SU-DHL-6 (cell line): ENCODE measurements at regions not wholly inside any gene's neighbourhood (a gene's known extent, or its start where the extent isn't known, plus 50 kb on each side); places are given as distances from the start of the nearest gene placed in this dataset.

ENCODE experiments used
- EZH2phosphoT487 ChIP-seq: fragments of 200-600 bp; sonication (generic), shearing (Covaris generic); conservative IDR thresholded peaks from 2 replicates; pipeline ENCODE4 v1.6.1; 2018; ENCODE audit warnings: mild to moderate bottlenecking, antibody characterized with exemption, low read length, moderate library complexity, mixed read lengths
- TF ChIP-seq, protein P1 (sequence below): fragments of 200-600 bp; sonication (generic); IDR thresholded peaks from one replicate; pipeline ENCODE4 v1.5.1; 2017; ENCODE audit warnings: antibody characterized with exemption, mild to moderate bottlenecking, low read length, moderate library complexity; ENCODE audit not compliant: insufficient read depth, poor library complexity, severe bottlenecking

DNA sequence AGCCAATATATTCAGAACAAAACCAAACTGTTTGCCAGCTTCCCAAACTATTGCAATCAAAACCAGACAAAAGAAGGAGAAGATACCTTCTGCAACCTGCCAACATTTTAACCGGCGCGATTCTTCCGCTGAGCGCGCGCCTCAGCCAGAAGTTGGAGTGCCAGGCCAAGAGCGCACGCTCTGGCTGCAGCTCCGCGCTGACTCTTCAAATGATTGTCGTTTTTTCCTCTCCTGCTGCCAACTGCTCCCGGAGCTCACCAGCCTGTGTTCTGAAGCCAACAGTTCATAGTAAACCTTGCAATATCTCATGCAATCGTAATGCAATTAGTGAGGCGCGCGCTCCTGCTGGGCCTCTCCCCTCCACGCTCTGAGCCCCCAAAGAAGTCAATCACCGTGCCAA lies 259.7 kb upstream of the MGMT start:
- TF ChIP-seq, protein P1, sequence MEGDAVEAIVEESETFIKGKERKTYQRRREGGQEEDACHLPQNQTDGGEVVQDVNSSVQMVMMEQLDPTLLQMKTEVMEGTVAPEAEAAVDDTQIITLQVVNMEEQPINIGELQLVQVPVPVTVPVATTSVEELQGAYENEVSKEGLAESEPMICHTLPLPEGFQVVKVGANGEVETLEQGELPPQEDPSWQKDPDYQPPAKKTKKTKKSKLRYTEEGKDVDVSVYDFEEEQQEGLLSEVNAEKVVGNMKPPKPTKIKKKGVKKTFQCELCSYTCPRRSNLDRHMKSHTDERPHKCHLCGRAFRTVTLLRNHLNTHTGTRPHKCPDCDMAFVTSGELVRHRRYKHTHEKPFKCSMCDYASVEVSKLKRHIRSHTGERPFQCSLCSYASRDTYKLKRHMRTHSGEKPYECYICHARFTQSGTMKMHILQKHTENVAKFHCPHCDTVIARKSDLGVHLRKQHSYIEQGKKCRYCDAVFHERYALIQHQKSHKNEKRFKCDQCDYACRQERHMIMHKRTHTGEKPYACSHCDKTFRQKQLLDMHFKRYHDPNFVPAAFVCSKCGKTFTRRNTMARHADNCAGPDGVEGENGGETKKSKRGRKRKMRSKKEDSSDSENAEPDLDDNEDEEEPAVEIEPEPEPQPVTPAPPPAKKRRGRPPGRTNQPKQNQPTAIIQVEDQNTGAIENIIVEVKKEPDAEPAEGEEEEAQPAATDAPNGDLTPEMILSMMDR = no peak
- TF ChIP-seq EZH2phosphoT487 = no peak
